Spinal cord (tissue), 9 donors: ENCODE measurements at regions not wholly inside any gene's neighbourhood (a gene's known extent, or its start where the extent isn't known, plus 50 kb on each side); places are given as distances from the start of the nearest gene placed in this dataset.
"Not testable (repeated sequence)": the region's sequence is repeated elsewhere in the genome, so short reads cannot be mapped to it uniquely, and the experiment has no call there.

ENCODE experiments used
- DNase-seq, 6 donors: peaks; one replicate each; pipeline versions ENCODE4 v3.0.0 to v3.0.0-alpha.2; 2013 to 2015; ENCODE audit warnings: low spot score in 6 of 6, low read depth in 4 of 6
- H3K27ac ChIP-seq: one replicate; pipeline ENCODE4 v1.5.1; 2013; ENCODE audit warnings: low read depth, low read length, control low read depth
- H3K27me3 ChIP-seq: one replicate; pipeline ENCODE4 v1.6.1; 2013; ENCODE audit warnings: low read length; ENCODE audit not compliant: control insufficient read depth, insufficient read depth
- H3K36me3 ChIP-seq: one replicate; pipeline ENCODE4 v1.6.1; 2013; ENCODE audit warnings: low read length; ENCODE audit not compliant: control insufficient read depth, insufficient read depth
- H3K4me1 ChIP-seq: one replicate; pipeline ENCODE4 v1.6.1; 2013; ENCODE audit warnings: low read length; ENCODE audit not compliant: control insufficient read depth, insufficient read depth
- H3K4me3 ChIP-seq: one replicate; pipeline ENCODE4 v1.5.1; 2013; ENCODE audit warnings: low read depth, low read length, control low read depth
- H3K9me3 ChIP-seq: one replicate; pipeline ENCODE4 v1.6.1; 2013; ENCODE audit warnings: low read length; ENCODE audit not compliant: control insufficient read depth, insufficient read depth
- WGBS: methylation state at CpG from one replicate; pipeline ENCODE4 v1.1.5; 2013; ENCODE audit warnings: missing lambda C conversion rate; ENCODE audit not compliant: insufficient coverage; 5-methylcytosine and 5-hydroxymethylcytosine counted together
- donor health status: healthy.

- H3K4me1 ChIP-seq, result no peaks in the 10 kb centered on the region
- H3K4me3 ChIP-seq, result no peak overlapping the region
- H3K36me3 ChIP-seq, result no peaks in the 10 kb centered on the region
- no CpG with 5 or more reads among the region's 2 CpGs for WGBS
- H3K27me3 ChIP-seq, result no peaks in the 10 kb centered on the region
- H3K9me3 ChIP-seq, result peaks cover 2% of the 10 kb centered on the region
- no peak overlapping the region for H3K27ac ChIP-seq
- DNase-seq, result no peak
Observed at GRCh38 chr19:28063702-28064101, 1149.2 kb downstream of the UQCRFS1 start.

GRCh38 chr19:28061111-28061510 is 1151.8 kb downstream of the UQCRFS1 start:
- 100% methylated on average over 1 of the region's 1 CpG for WGBS
- Histone ChIP-seq H3K27ac (no peak overlapping the region), H3K9me3 (no peaks in the 10 kb centered on the region), H3K27me3 (no peaks in the 10 kb centered on the region), H3K4me1 (no peaks in the 10 kb centered on the region), H3K36me3 (no peaks in the 10 kb centered on the region), H3K4me3 (no peak overlapping the region)
- no peak for DNase-seq

GRCh38 chr19:28057026-28057425 is 1155.9 kb downstream of the UQCRFS1 start:
- not testable (repeated sequence) for H3K4me3 ChIP-seq, H3K36me3 ChIP-seq, H3K9me3 ChIP-seq, DNase-seq, H3K27ac ChIP-seq, H3K27me3 ChIP-seq, H3K4me1 ChIP-seq

GRCh38 chr19:28051047-28051446 is 1161.9 kb downstream of the UQCRFS1 start:
- Histone ChIP-seq H3K4me3 (no peak overlapping the region), H3K4me1 (no peaks in the 10 kb centered on the region), H3K9me3 (peaks cover 2% of the 10 kb centered on the region), H3K36me3 (no peaks in the 10 kb centered on the region), H3K27me3 (no peaks in the 10 kb centered on the region), H3K27ac (no peak overlapping the region)
- no peak for DNase-seq
- WGBS, result 67% methylated on average over 6 of the region's 6 CpGs

- 93% methylated on average over 2 of the region's 2 CpGs for WGBS
- H3K9me3 ChIP-seq, result peaks cover 2% of the 10 kb centered on the region
- no peak overlapping the region for H3K27ac ChIP-seq
- H3K4me1 ChIP-seq, result no peaks in the 10 kb centered on the region
- H3K4me3 ChIP-seq, result no peak overlapping the region
- no peak for DNase-seq
- no peaks in the 10 kb centered on the region for H3K36me3 ChIP-seq
- H3K27me3 ChIP-seq, result no peaks in the 10 kb centered on the region
Observed at GRCh38 chr19:28049875-28050274, 1163.1 kb downstream of the UQCRFS1 start.

GRCh38 chr19:28046932-28047331 is 1166.0 kb downstream of the UQCRFS1 start:
- Histone ChIP-seq H3K27me3 (no peaks in the 10 kb centered on the region), H3K9me3 (peaks cover 2% of the 10 kb centered on the region), H3K27ac (no peak overlapping the region), H3K36me3 (no peaks in the 10 kb centered on the region), H3K4me3 (no peak overlapping the region), H3K4me1 (peaks cover 6% of the 10 kb centered on the region)
- 84% methylated on average over 1 of the region's 1 CpG for WGBS
- DNase-seq, result no peak

- H3K9me3 ChIP-seq, result peaks cover 2% of the 10 kb centered on the region
- no peaks in the 10 kb centered on the region for H3K36me3 ChIP-seq
- no peak overlapping the region for H3K27ac ChIP-seq
- no peaks in the 10 kb centered on the region for H3K27me3 ChIP-seq
- WGBS, result no CpG with 5 or more reads among the region's 2 CpGs
- DNase-seq, result no peak
- H3K4me1 ChIP-seq, result peaks cover 6% of the 10 kb centered on the region
- H3K4me3 ChIP-seq, result no peak overlapping the region
Observed at GRCh38 chr19:28045621-28046020, 1167.3 kb downstream of the UQCRFS1 start.

GRCh38 chr19:28044477-28044876 is 1168.5 kb downstream of the UQCRFS1 start:
- peaks cover 6% of the 10 kb centered on the region for H3K4me1 ChIP-seq

GRCh38 chr19:28042516-28042915 is 1170.4 kb downstream of the UQCRFS1 start:
- no peak overlapping the region for H3K27ac ChIP-seq
- H3K9me3 ChIP-seq, result peaks cover 2% of the 10 kb centered on the region
- H3K4me1 ChIP-seq, result peaks cover 6% of the 10 kb centered on the region
- no peak overlapping the region for H3K4me3 ChIP-seq
- DNase-seq, result no peak
- H3K27me3 ChIP-seq, result no peaks in the 10 kb centered on the region
- WGBS, result 76% methylated on average over 2 of the region's 4 CpGs
- H3K36me3 ChIP-seq, result no peaks in the 10 kb centered on the region

More at GRCh38 chr19:28044477-28044876, 1168.5 kb downstream of the UQCRFS1 start:
- H3K36me3 ChIP-seq, result no peaks in the 10 kb centered on the region
- WGBS, result 87% methylated on average over 3 of the region's 4 CpGs
- H3K4me3 ChIP-seq, result no peak overlapping the region
- H3K27me3 ChIP-seq, result no peaks in the 10 kb centered on the region
- no peak for DNase-seq
- no peak overlapping the region for H3K27ac ChIP-seq
- H3K9me3 ChIP-seq, result peaks cover 2% of the 10 kb centered on the region

- Histone ChIP-seq H3K4me3 (no peak overlapping the region), H3K4me1 (peaks cover 6% of the 10 kb centered on the region), H3K36me3 (no peaks in the 10 kb centered on the region), H3K9me3 (no peaks in the 10 kb centered on the region), H3K27me3 (no peaks in the 10 kb centered on the region), H3K27ac (no peak overlapping the region)
- DNase-seq, result no peak
- 66% methylated on average over 4 of the region's 4 CpGs for WGBS
Observed at GRCh38 chr19:28039677-28040381, 1173.1 kb downstream of the UQCRFS1 start.
